GM23338 (cell line): ENCODE measurements at regions not wholly inside any gene's neighbourhood (a gene's known extent, or its start where the extent isn't known, plus 50 kb on each side); places are given as distances from the start of the nearest gene placed in this dataset.

Experiments
- EZH2 ChIP-seq: fragments of 200-600 bp; sonication (generic); IDR thresholded peaks from one replicate; pipeline ENCODE4 v1.8.0; 2017; ENCODE audit warnings: antibody characterized with exemption, mild to moderate bottlenecking, low read depth; ENCODE audit not compliant: unreplicated experiment
- EZH2phosphoT487 ChIP-seq: fragments of 200-600 bp; sonication (generic); IDR thresholded peaks from one replicate; pipeline ENCODE4 v1.8.1; 2018; ENCODE audit warnings: antibody characterized with exemption; ENCODE audit not compliant: unreplicated experiment
- JUNB ChIP-seq: IDR thresholded peaks from one replicate; pipeline ENCODE4 v1.6.1; 2016; ENCODE audit warnings: antibody characterized with exemption; ENCODE audit not compliant: unreplicated experiment
- POLR2AphosphoS5 ChIP-seq: IDR thresholded peaks from 2 replicates; pipeline ENCODE4 v1.6.1; 2016; ENCODE audit warnings: antibody characterized with exemption, low read depth
- REST ChIP-seq: IDR thresholded peaks from one replicate; pipeline ENCODE4 v1.6.1; 2018; ENCODE audit warnings: antibody characterized with exemption; ENCODE audit not compliant: unreplicated experiment
- TF ChIP-seq, protein P1 (sequence below), 2 experiments: fragments of 200-600 bp in 1 of 2; sonication (generic) in 1 of 2; conservative IDR thresholded peaks; 2 replicates each; pipeline versions ENCODE4 v1.5.1 to v1.6.1; 2016 to 2017; ENCODE audit warnings: antibody characterized with exemption in 2 of 2, low read depth in 2 of 2, mild to moderate bottlenecking in 2 of 2, moderate library complexity in 1 of 2
- TF ChIP-seq, protein P2 (sequence below): fragments of 250-450 bp; sonication (Bioruptor Pico); IDR thresholded peaks from 2 replicates; pipeline ENCODE4 v1.5.0; 2020; ENCODE audit warnings: mild to moderate bottlenecking, moderate library complexity

GRCh38 chr11:38060136-38060535, 1462.1 kb upstream of the RAG2 start:
- TF ChIP-seq POLR2AphosphoS5 (no peak), EZH2phosphoT487 (no peak), EZH2 (no peak), JUNB (no peak), REST (no peak)
- TF ChIP-seq, protein P1, sequence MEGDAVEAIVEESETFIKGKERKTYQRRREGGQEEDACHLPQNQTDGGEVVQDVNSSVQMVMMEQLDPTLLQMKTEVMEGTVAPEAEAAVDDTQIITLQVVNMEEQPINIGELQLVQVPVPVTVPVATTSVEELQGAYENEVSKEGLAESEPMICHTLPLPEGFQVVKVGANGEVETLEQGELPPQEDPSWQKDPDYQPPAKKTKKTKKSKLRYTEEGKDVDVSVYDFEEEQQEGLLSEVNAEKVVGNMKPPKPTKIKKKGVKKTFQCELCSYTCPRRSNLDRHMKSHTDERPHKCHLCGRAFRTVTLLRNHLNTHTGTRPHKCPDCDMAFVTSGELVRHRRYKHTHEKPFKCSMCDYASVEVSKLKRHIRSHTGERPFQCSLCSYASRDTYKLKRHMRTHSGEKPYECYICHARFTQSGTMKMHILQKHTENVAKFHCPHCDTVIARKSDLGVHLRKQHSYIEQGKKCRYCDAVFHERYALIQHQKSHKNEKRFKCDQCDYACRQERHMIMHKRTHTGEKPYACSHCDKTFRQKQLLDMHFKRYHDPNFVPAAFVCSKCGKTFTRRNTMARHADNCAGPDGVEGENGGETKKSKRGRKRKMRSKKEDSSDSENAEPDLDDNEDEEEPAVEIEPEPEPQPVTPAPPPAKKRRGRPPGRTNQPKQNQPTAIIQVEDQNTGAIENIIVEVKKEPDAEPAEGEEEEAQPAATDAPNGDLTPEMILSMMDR (conservative IDR thresholded peaks at IDR 0.05; ENCODE audit: low read depth in 2 of 2), result no peak
- TF ChIP-seq, protein P2, sequence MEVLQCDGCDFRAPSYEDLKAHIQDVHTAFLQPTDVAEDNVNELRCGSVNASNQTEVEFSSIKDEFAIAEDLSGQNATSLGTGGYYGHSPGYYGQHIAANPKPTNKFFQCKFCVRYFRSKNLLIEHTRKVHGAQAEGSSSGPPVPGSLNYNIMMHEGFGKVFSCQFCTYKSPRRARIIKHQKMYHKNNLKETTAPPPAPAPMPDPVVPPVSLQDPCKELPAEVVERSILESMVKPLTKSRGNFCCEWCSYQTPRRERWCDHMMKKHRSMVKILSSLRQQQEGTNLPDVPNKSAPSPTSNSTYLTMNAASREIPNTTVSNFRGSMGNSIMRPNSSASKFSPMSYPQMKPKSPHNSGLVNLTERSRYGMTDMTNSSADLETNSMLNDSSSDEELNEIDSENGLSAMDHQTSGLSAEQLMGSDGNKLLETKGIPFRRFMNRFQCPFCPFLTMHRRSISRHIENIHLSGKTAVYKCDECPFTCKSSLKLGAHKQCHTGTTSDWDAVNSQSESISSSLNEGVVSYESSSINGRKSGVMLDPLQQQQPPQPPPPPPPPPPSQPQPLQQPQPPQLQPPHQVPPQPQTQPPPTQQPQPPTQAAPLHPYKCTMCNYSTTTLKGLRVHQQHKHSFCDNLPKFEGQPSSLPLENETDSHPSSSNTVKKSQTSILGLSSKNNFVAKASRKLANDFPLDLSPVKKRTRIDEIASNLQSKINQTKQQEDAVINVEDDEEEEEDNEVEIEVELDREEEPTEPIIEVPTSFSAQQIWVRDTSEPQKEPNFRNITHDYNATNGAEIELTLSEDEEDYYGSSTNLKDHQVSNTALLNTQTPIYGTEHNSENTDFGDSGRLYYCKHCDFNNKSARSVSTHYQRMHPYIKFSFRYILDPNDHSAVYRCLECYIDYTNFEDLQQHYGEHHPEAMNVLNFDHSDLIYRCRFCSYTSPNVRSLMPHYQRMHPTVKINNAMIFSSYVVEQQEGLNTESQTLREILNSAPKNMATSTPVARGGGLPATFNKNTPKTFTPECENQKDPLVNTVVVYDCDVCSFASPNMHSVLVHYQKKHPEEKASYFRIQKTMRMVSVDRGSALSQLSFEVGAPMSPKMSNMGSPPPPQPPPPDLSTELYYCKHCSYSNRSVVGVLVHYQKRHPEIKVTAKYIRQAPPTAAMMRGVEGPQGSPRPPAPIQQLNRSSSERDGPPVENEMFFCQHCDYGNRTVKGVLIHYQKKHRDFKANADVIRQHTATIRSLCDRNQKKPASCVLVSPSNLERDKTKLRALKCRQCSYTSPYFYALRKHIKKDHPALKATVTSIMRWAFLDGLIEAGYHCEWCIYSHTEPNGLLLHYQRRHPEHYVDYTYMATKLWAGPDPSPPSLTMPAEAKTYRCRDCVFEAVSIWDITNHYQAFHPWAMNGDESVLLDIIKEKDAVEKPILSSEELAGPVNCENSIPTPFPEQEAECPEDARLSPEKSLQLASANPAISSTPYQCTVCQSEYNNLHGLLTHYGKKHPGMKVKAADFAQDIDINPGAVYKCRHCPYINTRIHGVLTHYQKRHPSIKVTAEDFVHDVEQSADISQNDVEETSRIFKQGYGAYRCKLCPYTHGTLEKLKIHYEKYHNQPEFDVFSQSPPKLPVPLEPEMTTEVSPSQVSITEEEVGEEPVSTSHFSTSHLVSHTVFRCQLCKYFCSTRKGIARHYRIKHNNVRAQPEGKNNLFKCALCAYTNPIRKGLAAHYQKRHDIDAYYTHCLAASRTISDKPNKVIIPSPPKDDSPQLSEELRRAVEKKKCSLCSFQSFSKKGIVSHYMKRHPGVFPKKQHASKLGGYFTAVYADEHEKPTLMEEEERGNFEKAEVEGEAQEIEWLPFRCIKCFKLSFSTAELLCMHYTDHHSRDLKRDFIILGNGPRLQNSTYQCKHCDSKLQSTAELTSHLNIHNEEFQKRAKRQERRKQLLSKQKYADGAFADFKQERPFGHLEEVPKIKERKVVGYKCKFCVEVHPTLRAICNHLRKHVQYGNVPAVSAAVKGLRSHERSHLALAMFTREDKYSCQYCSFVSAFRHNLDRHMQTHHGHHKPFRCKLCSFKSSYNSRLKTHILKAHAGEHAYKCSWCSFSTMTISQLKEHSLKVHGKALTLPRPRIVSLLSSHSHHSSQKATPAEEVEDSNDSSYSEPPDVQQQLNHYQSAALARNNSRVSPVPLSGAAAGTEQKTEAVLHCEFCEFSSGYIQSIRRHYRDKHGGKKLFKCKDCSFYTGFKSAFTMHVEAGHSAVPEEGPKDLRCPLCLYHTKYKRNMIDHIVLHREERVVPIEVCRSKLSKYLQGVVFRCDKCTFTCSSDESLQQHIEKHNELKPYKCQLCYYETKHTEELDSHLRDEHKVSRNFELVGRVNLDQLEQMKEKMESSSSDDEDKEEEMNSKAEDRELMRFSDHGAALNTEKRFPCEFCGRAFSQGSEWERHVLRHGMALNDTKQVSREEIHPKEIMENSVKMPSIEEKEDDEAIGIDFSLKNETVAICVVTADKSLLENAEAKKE (CRISPR knock-in tag), result no peak
